ENCODE measurements at regions not wholly inside any gene's neighbourhood (a gene's known extent, or its start where the extent isn't known, plus 50 kb on each side); places are given as distances from the start of the nearest gene placed in this dataset.

GRCh38 chr13:112639521-112639920 lies 50.3 kb upstream of the ATP11A start:
- no peak for DNase-seq

GRCh38 chr13:112638919-112639318 lies 50.9 kb upstream of the ATP11A start:
- DNase-seq = no peak

GRCh38 chr13:112638157-112638750 lies 50.3 kb upstream of the TUBGCP3 start:
- peak; percentile 24 for DNase-seq
